Endothelial cell of umbilical vein (primary cell): ENCODE measurements at regions not wholly inside any gene's neighbourhood (a gene's known extent, or its start where the extent isn't known, plus 50 kb on each side); places are given as distances from the start of the nearest gene placed in this dataset.
"Not testable (repeated sequence)": the region's sequence is repeated elsewhere in the genome, so short reads cannot be mapped to it uniquely, and the experiment has no call there.

Source experiments
- BruUV-seq: library from RNA; stranded (reverse); fragments of 400-500 nt; replicated peaks from 2 replicates; lab custom pipeline; 2021; lab: Mats Ljungman, UMichigan
- CTCF ChIA-PET: fragments of 300-600, 350-600 bp; sonication (Branson Sonifier 250); formaldehyde crosslinking; loops from one replicate; lab custom pipeline; 2021; ENCODE audit warnings: antibody characterized with exemption, inconsistent platforms; lab: Charles Lee
- POLR2A ChIA-PET: fragments of 300-600, 350-600 bp; sonication (Branson Sonifier 250); formaldehyde crosslinking; loops from one replicate; lab custom pipeline; 2021; ENCODE audit warnings: antibody characterized with exemption, inconsistent platforms; lab: Charles Lee
- DNase-seq: peaks from one replicate; pipeline ENCODE4 v3.0.0-alpha.2; 2011; ENCODE audit warnings: low read depth, low spot score
- FAIRE-seq: peaks from 2 replicates; lab custom pipeline; 2011; peaks lifted over from hg19 to GRCh38; lab: Jason Lieb, UNC
- H2AFZ ChIP-seq: 2 replicates; pipeline ENCODE4 v1.6.0; 2012; ENCODE audit warnings: low read depth, low read length, control low read depth, inconsistent platforms
- H3K27ac ChIP-seq: 2 replicates; pipeline ENCODE4 v1.5.1; 2011; ENCODE audit warnings: low read depth, mild to moderate bottlenecking, control low read depth, low read length, moderate library complexity; ENCODE audit not compliant: insufficient read depth
- H3K27me3 ChIP-seq, 2 experiments: 2 replicates each; pipeline versions ENCODE4 v1.6.0 to v1.6.1; 2011; ENCODE audit warnings: low read length in 2 of 2, mixed read lengths in 1 of 2; ENCODE audit not compliant: control insufficient read depth in 2 of 2, insufficient read depth in 2 of 2
- H3K36me3 ChIP-seq, 2 experiments: 2 replicates in 1 of 2; 3 replicates in 1 of 2; pipeline ENCODE4 v1.5.1; 2011; ENCODE audit warnings: low read length in 2 of 2, mild to moderate bottlenecking in 1 of 2, moderate library complexity in 1 of 2; ENCODE audit not compliant: control insufficient read depth in 2 of 2, insufficient read depth in 2 of 2; ENCODE audit errors: extremely low read depth in 1 of 2
- H3K4me1 ChIP-seq: 3 replicates; pipeline ENCODE4 v1.5.1; 2011; ENCODE audit warnings: mild to moderate bottlenecking, low read length; ENCODE audit not compliant: control insufficient read depth, insufficient read depth; ENCODE audit errors: extremely low read depth
- H3K4me2 ChIP-seq: 2 replicates; pipeline ENCODE4 v1.6.1; 2011; ENCODE audit warnings: low read length, control low read depth, mixed read lengths; ENCODE audit not compliant: insufficient read depth
- H3K4me3 ChIP-seq, 3 experiments: fragments of 200-600 bp in 1 of 3; sonication (generic), shearing (Covaris generic) in 1 of 3; replicated peaks in 1 of 3; 2 replicates each; pipeline ENCODE4 v1.5.1; 2011 to 2016; ENCODE audit warnings: control low read depth in 3 of 3, low read length in 3 of 3, mild to moderate bottlenecking in 2 of 3, inconsistent platforms in 1 of 3, low read depth in 1 of 3, moderate library complexity in 1 of 3; ENCODE audit not compliant: insufficient read depth in 1 of 3
- H3K79me2 ChIP-seq: 2 replicates; pipeline ENCODE4 v1.6.0; 2012; ENCODE audit warnings: low read length, inconsistent platforms; ENCODE audit not compliant: control insufficient read depth, insufficient read depth
- H3K9ac ChIP-seq: replicated peaks from 2 replicates; pipeline ENCODE3; 2011; ENCODE audit warnings: low read length, control low read depth; ENCODE audit not compliant: insufficient read depth; ENCODE audit errors: extremely low read depth
- H3K9me1 ChIP-seq: replicated peaks from 3 replicates; pipeline ENCODE4 v1.6.0; 2011; ENCODE audit warnings: mild to moderate bottlenecking, low read length; ENCODE audit not compliant: control insufficient read depth, insufficient read depth; ENCODE audit errors: extremely low read depth
- H3K9me3 ChIP-seq: replicated peaks from 2 replicates; pipeline ENCODE4 v1.5.1; 2012; ENCODE audit warnings: low read length, inconsistent platforms; ENCODE audit not compliant: control insufficient read depth, insufficient read depth
- H4K20me1 ChIP-seq: replicated peaks from 2 replicates; pipeline ENCODE3; 2011; ENCODE audit warnings: mild to moderate bottlenecking, low read length; ENCODE audit not compliant: control insufficient read depth, insufficient read depth; ENCODE audit errors: extremely low read depth
- CTCF ChIP-seq, 2 donors: IDR thresholded peaks; 1 replicate in 1 of 2; 2 replicates in 1 of 2; pipeline ENCODE4 v1.5.1; 2011; ENCODE audit warnings: low read length in 2 of 2, mild to moderate bottlenecking in 2 of 2, moderate library complexity in 2 of 2, control low read depth in 1 of 2, inconsistent platforms in 1 of 2, low read depth in 1 of 2; ENCODE audit not compliant: insufficient read depth in 1 of 2; ENCODE audit errors: extremely low read depth in 1 of 2
- EZH2 ChIP-seq: IDR thresholded peaks from 2 replicates; pipeline ENCODE4 v1.6.1; 2012; ENCODE audit warnings: borderline replicate concordance, low read depth, mild to moderate bottlenecking, moderate library complexity, low read length, inconsistent platforms; ENCODE audit not compliant: severe bottlenecking
- FOS ChIP-seq: IDR thresholded peaks from 2 replicates; pipeline ENCODE4 v1.6.1; 2011; ENCODE audit warnings: mild to moderate bottlenecking, low read length, moderate library complexity, borderline replicate concordance; ENCODE audit not compliant: insufficient read depth
- GATA2 ChIP-seq: IDR thresholded peaks from 2 replicates; pipeline ENCODE4 v1.7.0; 2011; ENCODE audit warnings: low read depth, mild to moderate bottlenecking, moderate library complexity, mixed read lengths, low read length; ENCODE audit not compliant: insufficient read length, insufficient read depth
- JUN ChIP-seq: IDR thresholded peaks from 2 replicates; pipeline ENCODE4 v1.6.1; 2011; ENCODE audit warnings: borderline replicate concordance, low read depth; ENCODE audit not compliant: insufficient read length, insufficient read depth
- MAX ChIP-seq: IDR thresholded peaks from 2 replicates; pipeline ENCODE4 v1.6.1; 2011; ENCODE audit not compliant: insufficient read depth, insufficient read length
- MYC ChIP-seq: IDR thresholded peaks from one replicate; pipeline ENCODE4 v1.6.1; 2011; ENCODE audit warnings: mild to moderate bottlenecking, low read depth, low read length
- POLR2A ChIP-seq: IDR thresholded peaks from 2 replicates; pipeline ENCODE4 v1.6.1; 2012; ENCODE audit warnings: low read depth, mild to moderate bottlenecking, control low read depth, low read length
- POLR2AphosphoS5 ChIP-seq: IDR thresholded peaks from 2 replicates; pipeline ENCODE4 v1.6.1; 2012; ENCODE audit warnings: low read depth, mild to moderate bottlenecking, control low read depth, low read length, moderate library complexity; ENCODE audit not compliant: insufficient read depth
- dilution Hi-C: fragments of 300-500 bp; cut with MboI; formaldehyde crosslinking; loops from one replicate; pipeline ENCODE4 v1.15.0; 2019; ENCODE audit warnings: low sequenced_read_pairs; ENCODE audit not compliant: extremely low pct_ligation_motif_present
- intact Hi-C: fragments of 100-400 bp; cut with micrococcal nuclease; formaldehyde crosslinking; loops from one replicate; pipeline ENCODE4 v1.10.0; 2022

GRCh38 chr4:129278868-129279267 is 182.9 kb downstream of the C4orf33 start:
- Histone ChIP-seq H3K27me3 (no peaks in the 10 kb centered on the region), H3K4me1 (no peaks in the 10 kb centered on the region), H4K20me1 (no peaks in the 10 kb centered on the region), H3K9ac (no peak overlapping the region), H2AFZ (no peak overlapping the region), H3K27ac (no peak overlapping the region), H3K4me3 (no peak overlapping the region), H3K4me2 (no peak overlapping the region), H3K9me3 (no peaks in the 10 kb centered on the region), H3K9me1 (no peaks in the 10 kb centered on the region), H3K36me3 (no peaks in the 10 kb centered on the region), H3K79me2 (no peaks in the 10 kb centered on the region)
- intact Hi-C loops: no loop called here
- dilution Hi-C loops: no loop called here
- BruUV-seq: no TSS peak
- DNase-seq (no peak), FAIRE-seq (no peak)
- CTCF ChIA-PET: no interaction called here
- no peak for TF ChIP-seq POLR2A
- TF ChIP-seq JUN: no peak
- POLR2A ChIA-PET: no interaction called here

DNA sequence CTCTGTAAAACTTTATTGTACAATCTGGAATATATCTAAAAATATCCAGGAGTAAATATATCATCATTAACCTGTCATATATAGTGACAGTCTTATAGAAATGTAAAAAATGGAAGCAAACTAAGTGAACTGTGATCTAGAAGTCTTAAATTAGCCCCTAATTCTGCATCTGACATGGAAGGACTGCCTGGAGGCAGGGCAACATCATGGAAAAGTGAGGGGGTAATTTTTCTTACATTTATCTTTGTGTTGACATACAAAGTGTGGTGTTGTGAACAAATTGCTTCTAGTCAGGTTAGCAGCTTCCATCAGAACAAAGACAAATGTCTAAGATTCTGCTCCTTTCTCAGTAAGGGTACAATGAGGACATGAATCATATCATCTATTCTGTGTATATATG is 186.3 kb downstream of the C4orf33 start:
- CTCF ChIA-PET: no interaction called here
- H4K20me1 ChIP-seq: no peaks in the 10 kb centered on the region
- BruUV-seq: no TSS peak
- no peaks in the 10 kb centered on the region for H3K9me1 ChIP-seq
- POLR2A ChIA-PET: no interaction called here
- no peak for FAIRE-seq
- DNase-seq: no peak
- no peaks in the 10 kb centered on the region for H3K27me3 ChIP-seq
- no peaks in the 10 kb centered on the region for H3K36me3 ChIP-seq
- H3K4me2 ChIP-seq: no peak overlapping the region
- no peak overlapping the region for H3K9ac ChIP-seq
- dilution Hi-C loops (no loop called here), intact Hi-C loops (no loop called here)
- H3K9me3 ChIP-seq: no peaks in the 10 kb centered on the region
- H2AFZ ChIP-seq: no peak overlapping the region
- TF ChIP-seq CTCF (IDR thresholded peaks at IDR 0.05; ENCODE audit: extremely low read depth in 1 of 2, insufficient read depth in 1 of 2, low read depth in 1 of 2, low read length in 2 of 2): no peak
- no peak for TF ChIP-seq MYC
- TF ChIP-seq EZH2: no peak
- TF ChIP-seq MAX: no peak
- TF ChIP-seq JUN: no peak
- TF ChIP-seq POLR2AphosphoS5: no peak
- TF ChIP-seq FOS: no peak
- no peak for TF ChIP-seq POLR2A
- no peak for TF ChIP-seq GATA2
- no peaks in the 10 kb centered on the region for H3K79me2 ChIP-seq
- no peak overlapping the region for H3K27ac ChIP-seq
- no peak overlapping the region for H3K4me3 ChIP-seq
- H3K4me1 ChIP-seq: no peaks in the 10 kb centered on the region

GRCh38 chr4:129292194-129292593 is 196.2 kb downstream of the C4orf33 start:
- dilution Hi-C loops, H3K27ac ChIP-seq, H3K4me1 ChIP-seq, DNase-seq, BruUV-seq, POLR2A ChIA-PET, H3K79me2 ChIP-seq, H3K9me3 ChIP-seq, H3K9ac ChIP-seq, FAIRE-seq, intact Hi-C loops, H3K4me2 ChIP-seq, H3K9me1 ChIP-seq, H2AFZ ChIP-seq, H3K36me3 ChIP-seq, CTCF ChIA-PET, H3K4me3 ChIP-seq, H3K27me3 ChIP-seq, H4K20me1 ChIP-seq: not testable (repeated sequence)
